ENCODE measurements at regions not wholly inside any gene's neighbourhood (a gene's known extent, or its start where the extent isn't known, plus 50 kb on each side); places are given as distances from the start of the nearest gene placed in this dataset.

GRCh38 chr10:58017719-58018367, 249.9 kb downstream of the IPMK start:
- DNase-seq = no peak

GRCh38 chr10:58016614-58017013, 251.1 kb downstream of the IPMK start:
- intact Hi-C loops (cut with DNase I) = no loop called here
- no peak for DNase-seq

More at GRCh38 chr10:58017719-58018367, 249.9 kb downstream of the IPMK start:
- intact Hi-C loops (cut with DNase I) = no loop called here

- intact Hi-C loops (cut with DNase I) = no loop called here
- DNase-seq = no peak
Observed at GRCh38 chr10:58014436-58014835, 253.3 kb downstream of the IPMK start.

GRCh38 chr10:58013406-58013805, 254.3 kb downstream of the IPMK start:
- intact Hi-C loops (cut with DNase I) = no loop called here
- DNase-seq = no peak

- DNase-seq = no peak
- intact Hi-C loops (cut with DNase I) = no loop called here
Observed at GRCh38 chr10:58010073-58010702, 257.5 kb downstream of the IPMK start.

- intact Hi-C loops (cut with DNase I) = no loop called here
- DNase-seq = no peak
Observed at GRCh38 chr10:58003945-58004344, 263.7 kb downstream of the IPMK start.

- intact Hi-C loops (cut with DNase I) = no loop called here
- no peak for DNase-seq
Observed at GRCh38 chr10:58001159-58001558, 266.5 kb downstream of the IPMK start.

- intact Hi-C loops (cut with DNase I) = no loop called here
- DNase-seq = no peak
Observed at GRCh38 chr10:57996536-57996935, 271.2 kb downstream of the IPMK start.

GRCh38 chr10:57993302-57993701, 274.4 kb downstream of the IPMK start:
- intact Hi-C loops (cut with DNase I) = no loop called here

GRCh38 chr10:57992321-57993077, 275.2 kb downstream of the IPMK start:
- intact Hi-C loops (cut with DNase I) = no loop called here
- DNase-seq = no peak

More at GRCh38 chr10:57993302-57993701, 274.4 kb downstream of the IPMK start:
- no peak for DNase-seq

- no peak for DNase-seq
- intact Hi-C loops (cut with DNase I) = no loop called here
Observed at GRCh38 chr10:57988964-57989363, 278.7 kb downstream of the IPMK start.

GRCh38 chr10:57987055-57987721, 280.5 kb downstream of the IPMK start:
- DNase-seq = no peak
- intact Hi-C loops (cut with DNase I) = no loop called here

GRCh38 chr10:57986422-57986821, 281.3 kb downstream of the IPMK start:
- intact Hi-C loops (cut with DNase I) = no loop called here
- DNase-seq = no peak

- DNase-seq = no peak
- intact Hi-C loops (cut with DNase I) = no loop called here
Observed at GRCh38 chr10:57983281-57983791, 284.4 kb downstream of the IPMK start.

GRCh38 chr10:57982091-57982490, 285.6 kb downstream of the IPMK start:
- intact Hi-C loops (cut with DNase I) = no loop called here
- DNase-seq = no peak

- DNase-seq = no peak
- intact Hi-C loops (cut with DNase I) = no loop called here
Observed at GRCh38 chr10:57979956-57980355, 287.7 kb downstream of the IPMK start.

GRCh38 chr10:57979491-57979890, 288.2 kb downstream of the IPMK start:
- no peak for DNase-seq
- intact Hi-C loops (cut with DNase I) = no loop called here

GRCh38 chr10:57977262-57977661, 290.4 kb downstream of the IPMK start:
- intact Hi-C loops (cut with DNase I) = no loop called here
- DNase-seq = no peak

GRCh38 chr10:57973451-57973850, 294.2 kb downstream of the IPMK start:
- DNase-seq = no peak
- intact Hi-C loops (cut with DNase I) = no loop called here

GRCh38 chr10:57972783-57973182, 294.9 kb downstream of the IPMK start:
- intact Hi-C loops (cut with DNase I) = no loop called here

More at GRCh38 chr10:57972783-57973182, 294.9 kb downstream of the IPMK start:
- DNase-seq = no peak
